Colonic mucosa (tissue), 4 donors: ENCODE measurements at regions not wholly inside any gene's neighbourhood (a gene's known extent, or its start where the extent isn't known, plus 50 kb on each side); places are given as distances from the start of the nearest gene placed in this dataset.

ENCODE experiments used
- DNase-seq: peaks from one replicate; pipeline ENCODE4 v3.0.0-alpha.2; 2020
- H3K27ac ChIP-seq: fragments of 200-600 bp; one replicate; pipeline ENCODE4 v1.8.0; 2021
- H3K27me3 ChIP-seq: fragments of 200-600 bp; one replicate; pipeline ENCODE4 v1.8.0; 2021
- H3K36me3 ChIP-seq: fragments of 200-600 bp; one replicate; pipeline ENCODE4 v1.8.0; 2021
- H3K4me1 ChIP-seq: fragments of 200-600 bp; one replicate; pipeline ENCODE4 v1.8.0; 2021; ENCODE audit warnings: mild to moderate bottlenecking
- H3K4me3 ChIP-seq: fragments of 200-600 bp; one replicate; pipeline ENCODE4 v1.8.0; 2021
- H3K9ac ChIP-seq, 2 donors: one replicate each; pipeline ENCODE4 v1.7.0; 2013; ENCODE audit warnings: control low read depth in 2 of 2, low read depth in 2 of 2, low read length in 2 of 2
- H3K9me3 ChIP-seq: fragments of 200-600 bp; one replicate; pipeline ENCODE4 v1.8.0; 2021
- CTCF ChIP-seq: fragments of 200-600 bp; IDR thresholded peaks from one replicate; pipeline ENCODE4 v1.8.0; 2022; ENCODE audit warnings: antibody characterized with exemption, mild to moderate bottlenecking
- intact Hi-C: fragments of 100-400 bp; cut with DNase I; formaldehyde crosslinking; loops from one replicate; pipeline ENCODE4 v1.14.1; 2022
- donor health status: healthy.
- donor health status: DM: no; HTN: no; CAD: no.
- donor health status: DM: no; HTN: no; CAD: no.

GRCh38 chr17:13765701-13766100 is 164.0 kb upstream of the HS3ST3A1 start:
- TF ChIP-seq CTCF = no peak
- no peak overlapping the region for H3K27ac ChIP-seq
- no peaks in the 10 kb centered on the region for H3K27me3 ChIP-seq
- DNase-seq = no peak
- no peaks in the 10 kb centered on the region for H3K9me3 ChIP-seq
- no peak overlapping the region for H3K9ac ChIP-seq
- intact Hi-C loops = no loop called here
- H3K36me3 ChIP-seq = no peaks in the 10 kb centered on the region
- H3K4me3 ChIP-seq = no peak overlapping the region
- no peaks in the 10 kb centered on the region for H3K4me1 ChIP-seq

GRCh38 chr17:13770702-13771101 is 169.0 kb upstream of the HS3ST3A1 start:
- no peak for DNase-seq
- Histone ChIP-seq H3K27ac (no peak overlapping the region), H3K9ac (no peak overlapping the region), H3K4me3 (no peak overlapping the region), H3K9me3 (no peaks in the 10 kb centered on the region), H3K27me3 (no peaks in the 10 kb centered on the region), H3K36me3 (no peaks in the 10 kb centered on the region), H3K4me1 (no peaks in the 10 kb centered on the region)
- intact Hi-C loops = no loop called here
- no peak for TF ChIP-seq CTCF

- Histone ChIP-seq H3K4me1 (no peaks in the 10 kb centered on the region), H3K27me3 (no peaks in the 10 kb centered on the region), H3K9me3 (no peaks in the 10 kb centered on the region), H3K4me3 (no peak overlapping the region), H3K36me3 (no peaks in the 10 kb centered on the region), H3K9ac (no peak overlapping the region), H3K27ac (no peak overlapping the region)
- DNase-seq = no peak
- TF ChIP-seq CTCF = no peak
- intact Hi-C loops = no loop called here
These were observed 173.7 kb upstream of the HS3ST3A1 start for GRCh38 chr17:13775450-13775849.

- intact Hi-C loops = no loop called here
- no peaks in the 10 kb centered on the region for H3K9me3 ChIP-seq
- no peak overlapping the region for H3K9ac ChIP-seq
- no peak for TF ChIP-seq CTCF
- no peak overlapping the region for H3K4me3 ChIP-seq
- DNase-seq = no peak
- no peaks in the 10 kb centered on the region for H3K27me3 ChIP-seq
- H3K27ac ChIP-seq = no peak overlapping the region
- no peaks in the 10 kb centered on the region for H3K36me3 ChIP-seq
- no peaks in the 10 kb centered on the region for H3K4me1 ChIP-seq
These were observed 174.4 kb upstream of the HS3ST3A1 start for GRCh38 chr17:13776027-13776551.

- intact Hi-C loops = no loop called here
- no peak for DNase-seq
- Histone ChIP-seq H3K36me3 (no peaks in the 10 kb centered on the region), H3K4me1 (no peaks in the 10 kb centered on the region), H3K27ac (no peak overlapping the region), H3K4me3 (no peak overlapping the region), H3K9ac (no peak overlapping the region), H3K27me3 (no peaks in the 10 kb centered on the region), H3K9me3 (no peaks in the 10 kb centered on the region)
- TF ChIP-seq CTCF = no peak
These were observed 175.3 kb upstream of the HS3ST3A1 start for GRCh38 chr17:13777003-13777402.
